ENCODE measurements at regions not wholly inside any gene's neighbourhood (a gene's known extent, or its start where the extent isn't known, plus 50 kb on each side); places are given as distances from the start of the nearest gene placed in this dataset.

DNA sequence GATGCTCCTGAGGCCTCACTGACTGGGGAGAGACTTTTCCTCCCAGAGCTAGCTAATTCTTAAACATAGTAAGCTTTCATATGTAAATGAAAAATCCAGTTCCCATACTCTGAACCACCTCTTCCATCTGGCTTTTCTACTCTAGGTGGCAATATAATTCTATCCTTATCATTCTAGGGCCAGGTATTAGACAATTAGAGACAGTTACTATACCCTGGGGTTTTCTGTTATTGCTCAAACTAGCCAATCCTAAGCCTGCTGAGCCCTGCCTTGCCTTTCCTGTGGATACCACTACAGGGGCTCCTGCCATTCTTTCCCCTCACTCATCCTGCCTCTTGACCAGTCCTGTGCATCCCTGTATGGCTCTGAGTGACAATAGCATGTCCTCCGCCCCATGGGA lies 552.0 kb downstream of the STIM2 start:
- no peaks in the 10 kb centered on the region for H3K36me3 Mint-ChIP-seq (ENCODE audit: low read depth, unreplicated experiment)
- no peak for FAIRE-seq
- H3K4me3 Mint-ChIP-seq (ENCODE audit: unreplicated experiment), result no peak overlapping the region

GRCh38 chr4:27414887-27415731 lies 554.5 kb downstream of the STIM2 start:
- H3K27ac Mint-ChIP-seq (ENCODE audit: unreplicated experiment), result no peak overlapping the region
- H2AFZ ChIP-seq (ENCODE audit: low read depth, low read length), result no peak overlapping the region

More for the DNA sequence above, 552.0 kb downstream of the STIM2 start:
- H3K9me3 ChIP-seq (ENCODE audit: insufficient read depth, low read depth, low read length), result no peaks in the 10 kb centered on the region
- H3K27ac ChIP-seq (ENCODE audit: low read depth, low read length), result no peak overlapping the region
- TF ChIP-seq CTCF (IDR thresholded peaks at IDR 0.05; ENCODE audit: insufficient read depth, low read depth, low read length) (no peak), EZH2 (IDR thresholded peaks at IDR 0.05; ENCODE audit: insufficient read depth, low read length) (no peak)
- Mint-ChIP-seq H3K27me3 (ENCODE audit: low read depth, unreplicated experiment) (no peaks in the 10 kb centered on the region), H3K9me3 (ENCODE audit: unreplicated experiment) (peaks cover 5% of the 10 kb centered on the region), H3K4me1 (ENCODE audit: low read depth, unreplicated experiment) (peaks cover 11% of the 10 kb centered on the region), H3K27ac (ENCODE audit: unreplicated experiment) (no peak overlapping the region)
- no peaks in the 10 kb centered on the region for H3K36me3 ChIP-seq (ENCODE audit: insufficient read depth, low read length)
- no peak overlapping the region for H3K4me2 ChIP-seq (ENCODE audit: low read length)
- no peak for DNase-seq (ENCODE audit: low read depth)
- no peaks in the 10 kb centered on the region for H3K27me3 ChIP-seq (ENCODE audit: insufficient read depth, low read length)
- H3K4me3 ChIP-seq (ENCODE audit: insufficient read depth, low read depth, low read length), result no peak overlapping the region
- H3K9ac ChIP-seq (ENCODE audit: low read length), result no peak overlapping the region
- no peaks in the 10 kb centered on the region for H4K20me1 ChIP-seq (ENCODE audit: insufficient read depth, low read length)
- peaks cover 3% of the 10 kb centered on the region for H3K4me1 ChIP-seq (ENCODE audit: insufficient read depth, low read length)
- H2AFZ ChIP-seq (ENCODE audit: low read depth, low read length), result no peak overlapping the region
- no peaks in the 10 kb centered on the region for H3K79me2 ChIP-seq (ENCODE audit: insufficient read depth, low read length)

More at GRCh38 chr4:27414887-27415731, 554.5 kb downstream of the STIM2 start:
- no peak for DNase-seq (ENCODE audit: low read depth)
- Histone ChIP-seq H3K27me3 (ENCODE audit: insufficient read depth, low read length) (no peaks in the 10 kb centered on the region), H3K36me3 (ENCODE audit: insufficient read depth, low read length) (no peaks in the 10 kb centered on the region), H4K20me1 (ENCODE audit: insufficient read depth, low read length) (no peaks in the 10 kb centered on the region), H3K79me2 (ENCODE audit: insufficient read depth, low read length) (no peaks in the 10 kb centered on the region), H3K4me2 (ENCODE audit: low read length) (no peak overlapping the region), H3K4me3 (ENCODE audit: insufficient read depth, low read depth, low read length) (no peak overlapping the region), H3K4me1 (ENCODE audit: insufficient read depth, low read length) (no peaks in the 10 kb centered on the region), H3K9me3 (ENCODE audit: insufficient read depth, low read depth, low read length) (no peaks in the 10 kb centered on the region), H3K27ac (ENCODE audit: low read depth, low read length) (no peak overlapping the region), H3K9ac (ENCODE audit: low read length) (no peak overlapping the region)
- no peaks in the 10 kb centered on the region for H3K36me3 Mint-ChIP-seq (ENCODE audit: low read depth, unreplicated experiment)
- H3K9me3 Mint-ChIP-seq (ENCODE audit: unreplicated experiment), result peaks cover 11% of the 10 kb centered on the region
- H3K4me3 Mint-ChIP-seq (ENCODE audit: unreplicated experiment), result no peak overlapping the region
- no peaks in the 10 kb centered on the region for H3K27me3 Mint-ChIP-seq (ENCODE audit: low read depth, unreplicated experiment)
- no peak for FAIRE-seq
- TF ChIP-seq EZH2 (IDR thresholded peaks at IDR 0.05; ENCODE audit: insufficient read depth, low read length) (no peak), CTCF (IDR thresholded peaks at IDR 0.05; ENCODE audit: insufficient read depth, low read depth, low read length) (no peak)
- H3K4me1 Mint-ChIP-seq (ENCODE audit: low read depth, unreplicated experiment), result no peaks in the 10 kb centered on the region

Measured in astrocyte (in vitro differentiated cells and primary cell).